GM23338 (cell line): ENCODE measurements at regions not wholly inside any gene's neighbourhood (a gene's known extent, or its start where the extent isn't known, plus 50 kb on each side); places are given as distances from the start of the nearest gene placed in this dataset.

Experiments used
- ATAC-seq: fragments of 200-7000 bp; cut with Tn5 transposase; 3 replicates; pipeline ENCODE4 v1.9.1; 2020
- DNase-seq: peaks from one replicate; pipeline ENCODE4 v3.0.0-alpha.2; 2015; ENCODE audit warnings: low spot score
- H2AFZ ChIP-seq: fragments of 200-600 bp; sonication (generic); 2 replicates; pipeline ENCODE4 v1.8.0; 2016; ENCODE audit warnings: antibody characterized with exemption, mild to moderate bottlenecking, moderate library complexity
- H3F3A ChIP-seq: fragments of 200-600 bp; sonication (generic); replicated peaks from 2 replicates; pipeline ENCODE4 v1.8.0; 2017; ENCODE audit warnings: antibody characterized with exemption, mixed run types, low read depth
- H3K27ac ChIP-seq: fragments of 200-600 bp; sonication (generic); 2 replicates; pipeline ENCODE4 v1.6.1; 2016; ENCODE audit warnings: low read depth
- H3K27me3 ChIP-seq: fragments of 200-600 bp; sonication (generic); 2 replicates; pipeline ENCODE4 v1.8.0; 2016; ENCODE audit warnings: mild to moderate bottlenecking, mixed run types, moderate library complexity; ENCODE audit not compliant: insufficient read depth
- H3K36me3 ChIP-seq: fragments of 200-600 bp; sonication (generic); 2 replicates; pipeline ENCODE4 v1.8.0; 2016; ENCODE audit warnings: mild to moderate bottlenecking; ENCODE audit not compliant: insufficient read depth
- H3K4me1 ChIP-seq: fragments of 200-600 bp; sonication (generic); 2 replicates; pipeline ENCODE4 v1.8.0; 2016; ENCODE audit warnings: mild to moderate bottlenecking, moderate library complexity; ENCODE audit not compliant: insufficient read depth
- H3K4me2 ChIP-seq: fragments of 200-600 bp; sonication (generic); 2 replicates; pipeline ENCODE4 v1.7.1; 2017; ENCODE audit warnings: mixed run types
- H3K4me3 ChIP-seq: fragments of 200-600 bp; sonication (generic); 2 replicates; pipeline ENCODE4 v1.6.1; 2016; ENCODE audit warnings: mixed run types
- H3K79me2 ChIP-seq: fragments of 200-600 bp; sonication (generic); replicated peaks from 2 replicates; pipeline ENCODE4 v1.8.0; 2017; ENCODE audit warnings: mild to moderate bottlenecking; ENCODE audit not compliant: insufficient read depth
- H3K9me2 ChIP-seq: fragments of 200-600 bp; sonication (generic); 2 replicates; pipeline ENCODE4 v1.8.0; 2017; ENCODE audit not compliant: insufficient read depth
- H4K20me1 ChIP-seq: fragments of 200-600 bp; sonication (generic); replicated peaks from 2 replicates; pipeline ENCODE4 v1.8.0; 2017; ENCODE audit warnings: mild to moderate bottlenecking; ENCODE audit not compliant: insufficient read depth
- H3K27ac Mint-ChIP-seq: 2 replicates; pipeline ENCODE4 v1.8.0; 2020; ENCODE audit warnings: inconsistent platforms, mild to moderate bottlenecking, moderate library complexity, mixed read lengths
- H3K27me3 Mint-ChIP-seq: 3 replicates; pipeline ENCODE4 v1.8.0; 2022; ENCODE audit warnings: low read depth, mild to moderate bottlenecking, moderate library complexity, mixed read lengths, inconsistent platforms; ENCODE audit not compliant: insufficient read depth, poor library complexity
- H3K36me3 Mint-ChIP-seq: 3 replicates; pipeline ENCODE4 v1.8.0; 2021; ENCODE audit warnings: low read depth, mild to moderate bottlenecking, inconsistent platforms, moderate library complexity, mixed read lengths
- H3K4me1 Mint-ChIP-seq: 3 replicates; pipeline ENCODE4 v1.8.0; 2020; ENCODE audit warnings: mild to moderate bottlenecking, inconsistent platforms, mixed read lengths
- H3K4me3 Mint-ChIP-seq: 3 replicates; pipeline ENCODE4 v1.8.0; 2021; ENCODE audit warnings: moderate library complexity, mild to moderate bottlenecking, inconsistent platforms, mixed read lengths
- H3K9me3 Mint-ChIP-seq: 3 replicates; pipeline ENCODE4 v1.8.0; 2020; ENCODE audit warnings: moderate library complexity, mild to moderate bottlenecking, inconsistent platforms, mixed read lengths
- CREB1 ChIP-seq: fragments of 250-450 bp; sonication (Bioruptor Pico); IDR thresholded peaks from 2 replicates; pipeline ENCODE4 v1.5.0; 2020; ENCODE audit warnings: low read depth, mild to moderate bottlenecking, moderate library complexity
- ETS1 ChIP-seq: IDR thresholded peaks from 2 replicates; pipeline ENCODE4 v1.6.1; 2016; ENCODE audit warnings: antibody characterized with exemption
- EZH2 ChIP-seq: fragments of 200-600 bp; sonication (generic); IDR thresholded peaks from one replicate; pipeline ENCODE4 v1.8.0; 2017; ENCODE audit warnings: antibody characterized with exemption, mild to moderate bottlenecking, low read depth; ENCODE audit not compliant: unreplicated experiment
- EZH2phosphoT487 ChIP-seq: fragments of 200-600 bp; sonication (generic); IDR thresholded peaks from one replicate; pipeline ENCODE4 v1.8.1; 2018; ENCODE audit warnings: antibody characterized with exemption; ENCODE audit not compliant: unreplicated experiment
- JUNB ChIP-seq: IDR thresholded peaks from one replicate; pipeline ENCODE4 v1.6.1; 2016; ENCODE audit warnings: antibody characterized with exemption; ENCODE audit not compliant: unreplicated experiment
- NANOG ChIP-seq: IDR thresholded peaks from 2 replicates; pipeline ENCODE4 v1.6.1; 2016; ENCODE audit warnings: antibody characterized with exemption, borderline replicate concordance
- POLR2AphosphoS5 ChIP-seq: IDR thresholded peaks from 2 replicates; pipeline ENCODE4 v1.6.1; 2016; ENCODE audit warnings: antibody characterized with exemption, low read depth
- STAT1 ChIP-seq: IDR thresholded peaks from one replicate; pipeline ENCODE4 v1.6.1; 2016; ENCODE audit warnings: antibody characterized with exemption; ENCODE audit not compliant: unreplicated experiment
- ZNF114 ChIP-seq: fragments of 250-450 bp; sonication (Bioruptor Pico); IDR thresholded peaks from 2 replicates; pipeline ENCODE4 v1.5.0; 2020; ENCODE audit warnings: mild to moderate bottlenecking, moderate library complexity
- ZNF331 ChIP-seq: fragments of 250-450 bp; sonication (Bioruptor Pico); IDR thresholded peaks from 2 replicates; pipeline ENCODE4 v1.5.0; 2020; ENCODE audit warnings: low read depth, mild to moderate bottlenecking, moderate library complexity
- TF ChIP-seq, protein P1 (sequence below): fragments of 250-450 bp; sonication (Bioruptor Pico); IDR thresholded peaks from 2 replicates; pipeline ENCODE4 v1.5.0; 2020; ENCODE audit warnings: mild to moderate bottlenecking, moderate library complexity
- TF ChIP-seq, protein P2 (sequence below): IDR thresholded peaks from one replicate; pipeline ENCODE4 v1.6.1; 2018; ENCODE audit warnings: antibody characterized with exemption; ENCODE audit not compliant: unreplicated experiment
- TF ChIP-seq, protein P3 (sequence below), 2 experiments: fragments of 200-600 bp in 1 of 2; sonication (generic) in 1 of 2; conservative IDR thresholded peaks; 2 replicates each; pipeline versions ENCODE4 v1.5.1 to v1.6.1; 2016 to 2017; ENCODE audit warnings: antibody characterized with exemption in 2 of 2, low read depth in 2 of 2, mild to moderate bottlenecking in 2 of 2, moderate library complexity in 1 of 2

GRCh38 chr1:221184131-221184794, 305.0 kb downstream of the HLX start:
- H3K36me3 ChIP-seq, result no peaks in the 10 kb centered on the region
- H3K27me3 Mint-ChIP-seq, result no peaks in the 10 kb centered on the region
- no peak for ATAC-seq
- H3K27me3 ChIP-seq, result no peaks in the 10 kb centered on the region
- H3K9me2 ChIP-seq, result no peaks in the 10 kb centered on the region
- no peak for DNase-seq
- H3K27ac ChIP-seq, result no peak overlapping the region
- H3F3A ChIP-seq, result no peaks in the 10 kb centered on the region
- H2AFZ ChIP-seq, result no peak overlapping the region
- no peaks in the 10 kb centered on the region for H3K36me3 Mint-ChIP-seq
- no peak overlapping the region for H3K4me3 Mint-ChIP-seq
- H3K27ac Mint-ChIP-seq, result no peak overlapping the region
- no peaks in the 10 kb centered on the region for H3K79me2 ChIP-seq
- TF ChIP-seq POLR2AphosphoS5, result no peak
- TF ChIP-seq, protein P1, sequence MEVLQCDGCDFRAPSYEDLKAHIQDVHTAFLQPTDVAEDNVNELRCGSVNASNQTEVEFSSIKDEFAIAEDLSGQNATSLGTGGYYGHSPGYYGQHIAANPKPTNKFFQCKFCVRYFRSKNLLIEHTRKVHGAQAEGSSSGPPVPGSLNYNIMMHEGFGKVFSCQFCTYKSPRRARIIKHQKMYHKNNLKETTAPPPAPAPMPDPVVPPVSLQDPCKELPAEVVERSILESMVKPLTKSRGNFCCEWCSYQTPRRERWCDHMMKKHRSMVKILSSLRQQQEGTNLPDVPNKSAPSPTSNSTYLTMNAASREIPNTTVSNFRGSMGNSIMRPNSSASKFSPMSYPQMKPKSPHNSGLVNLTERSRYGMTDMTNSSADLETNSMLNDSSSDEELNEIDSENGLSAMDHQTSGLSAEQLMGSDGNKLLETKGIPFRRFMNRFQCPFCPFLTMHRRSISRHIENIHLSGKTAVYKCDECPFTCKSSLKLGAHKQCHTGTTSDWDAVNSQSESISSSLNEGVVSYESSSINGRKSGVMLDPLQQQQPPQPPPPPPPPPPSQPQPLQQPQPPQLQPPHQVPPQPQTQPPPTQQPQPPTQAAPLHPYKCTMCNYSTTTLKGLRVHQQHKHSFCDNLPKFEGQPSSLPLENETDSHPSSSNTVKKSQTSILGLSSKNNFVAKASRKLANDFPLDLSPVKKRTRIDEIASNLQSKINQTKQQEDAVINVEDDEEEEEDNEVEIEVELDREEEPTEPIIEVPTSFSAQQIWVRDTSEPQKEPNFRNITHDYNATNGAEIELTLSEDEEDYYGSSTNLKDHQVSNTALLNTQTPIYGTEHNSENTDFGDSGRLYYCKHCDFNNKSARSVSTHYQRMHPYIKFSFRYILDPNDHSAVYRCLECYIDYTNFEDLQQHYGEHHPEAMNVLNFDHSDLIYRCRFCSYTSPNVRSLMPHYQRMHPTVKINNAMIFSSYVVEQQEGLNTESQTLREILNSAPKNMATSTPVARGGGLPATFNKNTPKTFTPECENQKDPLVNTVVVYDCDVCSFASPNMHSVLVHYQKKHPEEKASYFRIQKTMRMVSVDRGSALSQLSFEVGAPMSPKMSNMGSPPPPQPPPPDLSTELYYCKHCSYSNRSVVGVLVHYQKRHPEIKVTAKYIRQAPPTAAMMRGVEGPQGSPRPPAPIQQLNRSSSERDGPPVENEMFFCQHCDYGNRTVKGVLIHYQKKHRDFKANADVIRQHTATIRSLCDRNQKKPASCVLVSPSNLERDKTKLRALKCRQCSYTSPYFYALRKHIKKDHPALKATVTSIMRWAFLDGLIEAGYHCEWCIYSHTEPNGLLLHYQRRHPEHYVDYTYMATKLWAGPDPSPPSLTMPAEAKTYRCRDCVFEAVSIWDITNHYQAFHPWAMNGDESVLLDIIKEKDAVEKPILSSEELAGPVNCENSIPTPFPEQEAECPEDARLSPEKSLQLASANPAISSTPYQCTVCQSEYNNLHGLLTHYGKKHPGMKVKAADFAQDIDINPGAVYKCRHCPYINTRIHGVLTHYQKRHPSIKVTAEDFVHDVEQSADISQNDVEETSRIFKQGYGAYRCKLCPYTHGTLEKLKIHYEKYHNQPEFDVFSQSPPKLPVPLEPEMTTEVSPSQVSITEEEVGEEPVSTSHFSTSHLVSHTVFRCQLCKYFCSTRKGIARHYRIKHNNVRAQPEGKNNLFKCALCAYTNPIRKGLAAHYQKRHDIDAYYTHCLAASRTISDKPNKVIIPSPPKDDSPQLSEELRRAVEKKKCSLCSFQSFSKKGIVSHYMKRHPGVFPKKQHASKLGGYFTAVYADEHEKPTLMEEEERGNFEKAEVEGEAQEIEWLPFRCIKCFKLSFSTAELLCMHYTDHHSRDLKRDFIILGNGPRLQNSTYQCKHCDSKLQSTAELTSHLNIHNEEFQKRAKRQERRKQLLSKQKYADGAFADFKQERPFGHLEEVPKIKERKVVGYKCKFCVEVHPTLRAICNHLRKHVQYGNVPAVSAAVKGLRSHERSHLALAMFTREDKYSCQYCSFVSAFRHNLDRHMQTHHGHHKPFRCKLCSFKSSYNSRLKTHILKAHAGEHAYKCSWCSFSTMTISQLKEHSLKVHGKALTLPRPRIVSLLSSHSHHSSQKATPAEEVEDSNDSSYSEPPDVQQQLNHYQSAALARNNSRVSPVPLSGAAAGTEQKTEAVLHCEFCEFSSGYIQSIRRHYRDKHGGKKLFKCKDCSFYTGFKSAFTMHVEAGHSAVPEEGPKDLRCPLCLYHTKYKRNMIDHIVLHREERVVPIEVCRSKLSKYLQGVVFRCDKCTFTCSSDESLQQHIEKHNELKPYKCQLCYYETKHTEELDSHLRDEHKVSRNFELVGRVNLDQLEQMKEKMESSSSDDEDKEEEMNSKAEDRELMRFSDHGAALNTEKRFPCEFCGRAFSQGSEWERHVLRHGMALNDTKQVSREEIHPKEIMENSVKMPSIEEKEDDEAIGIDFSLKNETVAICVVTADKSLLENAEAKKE (CRISPR knock-in tag), result no peak
- TF ChIP-seq NANOG, result no peak
- no peak for TF ChIP-seq JUNB
- TF ChIP-seq, protein P2, sequence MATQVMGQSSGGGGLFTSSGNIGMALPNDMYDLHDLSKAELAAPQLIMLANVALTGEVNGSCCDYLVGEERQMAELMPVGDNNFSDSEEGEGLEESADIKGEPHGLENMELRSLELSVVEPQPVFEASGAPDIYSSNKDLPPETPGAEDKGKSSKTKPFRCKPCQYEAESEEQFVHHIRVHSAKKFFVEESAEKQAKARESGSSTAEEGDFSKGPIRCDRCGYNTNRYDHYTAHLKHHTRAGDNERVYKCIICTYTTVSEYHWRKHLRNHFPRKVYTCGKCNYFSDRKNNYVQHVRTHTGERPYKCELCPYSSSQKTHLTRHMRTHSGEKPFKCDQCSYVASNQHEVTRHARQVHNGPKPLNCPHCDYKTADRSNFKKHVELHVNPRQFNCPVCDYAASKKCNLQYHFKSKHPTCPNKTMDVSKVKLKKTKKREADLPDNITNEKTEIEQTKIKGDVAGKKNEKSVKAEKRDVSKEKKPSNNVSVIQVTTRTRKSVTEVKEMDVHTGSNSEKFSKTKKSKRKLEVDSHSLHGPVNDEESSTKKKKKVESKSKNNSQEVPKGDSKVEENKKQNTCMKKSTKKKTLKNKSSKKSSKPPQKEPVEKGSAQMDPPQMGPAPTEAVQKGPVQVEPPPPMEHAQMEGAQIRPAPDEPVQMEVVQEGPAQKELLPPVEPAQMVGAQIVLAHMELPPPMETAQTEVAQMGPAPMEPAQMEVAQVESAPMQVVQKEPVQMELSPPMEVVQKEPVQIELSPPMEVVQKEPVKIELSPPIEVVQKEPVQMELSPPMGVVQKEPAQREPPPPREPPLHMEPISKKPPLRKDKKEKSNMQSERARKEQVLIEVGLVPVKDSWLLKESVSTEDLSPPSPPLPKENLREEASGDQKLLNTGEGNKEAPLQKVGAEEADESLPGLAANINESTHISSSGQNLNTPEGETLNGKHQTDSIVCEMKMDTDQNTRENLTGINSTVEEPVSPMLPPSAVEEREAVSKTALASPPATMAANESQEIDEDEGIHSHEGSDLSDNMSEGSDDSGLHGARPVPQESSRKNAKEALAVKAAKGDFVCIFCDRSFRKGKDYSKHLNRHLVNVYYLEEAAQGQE, result no peak
- TF ChIP-seq ZNF331 (CRISPR knock-in tag), result no peak
- TF ChIP-seq ETS1, result no peak
- TF ChIP-seq CREB1 (CRISPR knock-in tag), result no peak
- TF ChIP-seq EZH2phosphoT487, result no peak
- no peak for TF ChIP-seq EZH2
- no peak for TF ChIP-seq STAT1
- no peak for TF ChIP-seq ZNF114 (CRISPR knock-in tag)
- TF ChIP-seq, protein P3, sequence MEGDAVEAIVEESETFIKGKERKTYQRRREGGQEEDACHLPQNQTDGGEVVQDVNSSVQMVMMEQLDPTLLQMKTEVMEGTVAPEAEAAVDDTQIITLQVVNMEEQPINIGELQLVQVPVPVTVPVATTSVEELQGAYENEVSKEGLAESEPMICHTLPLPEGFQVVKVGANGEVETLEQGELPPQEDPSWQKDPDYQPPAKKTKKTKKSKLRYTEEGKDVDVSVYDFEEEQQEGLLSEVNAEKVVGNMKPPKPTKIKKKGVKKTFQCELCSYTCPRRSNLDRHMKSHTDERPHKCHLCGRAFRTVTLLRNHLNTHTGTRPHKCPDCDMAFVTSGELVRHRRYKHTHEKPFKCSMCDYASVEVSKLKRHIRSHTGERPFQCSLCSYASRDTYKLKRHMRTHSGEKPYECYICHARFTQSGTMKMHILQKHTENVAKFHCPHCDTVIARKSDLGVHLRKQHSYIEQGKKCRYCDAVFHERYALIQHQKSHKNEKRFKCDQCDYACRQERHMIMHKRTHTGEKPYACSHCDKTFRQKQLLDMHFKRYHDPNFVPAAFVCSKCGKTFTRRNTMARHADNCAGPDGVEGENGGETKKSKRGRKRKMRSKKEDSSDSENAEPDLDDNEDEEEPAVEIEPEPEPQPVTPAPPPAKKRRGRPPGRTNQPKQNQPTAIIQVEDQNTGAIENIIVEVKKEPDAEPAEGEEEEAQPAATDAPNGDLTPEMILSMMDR (conservative IDR thresholded peaks at IDR 0.05; ENCODE audit: low read depth in 2 of 2), result no peak
- H3K4me1 Mint-ChIP-seq, result peaks cover 6% of the 10 kb centered on the region; the same call in 1 of the 3 replicates
- H4K20me1 ChIP-seq, result no peaks in the 10 kb centered on the region
- no peaks in the 10 kb centered on the region for H3K9me3 Mint-ChIP-seq
- H3K4me3 ChIP-seq, result no peak overlapping the region
- H3K4me2 ChIP-seq, result no peak overlapping the region
- H3K4me1 ChIP-seq, result no peaks in the 10 kb centered on the region
